Gastrocnemius medialis (tissue), 4 donors: ENCODE measurements at regions not wholly inside any gene's neighbourhood (a gene's known extent, or its start where the extent isn't known, plus 50 kb on each side); places are given as distances from the start of the nearest gene placed in this dataset.

Experiments
- CTCF ChIP-seq, 5 experiments: fragments of 450-650 bp in 3 of 5; fragments of 200-600 bp in 2 of 5; sonication (generic) in 2 of 5; IDR thresholded peaks in 4 of 5; conservative IDR thresholded peaks in 1 of 5; 1 replicate in 4 of 5; 2 replicates in 1 of 5; pipeline ENCODE4 v1.5.1; 2016 to 2019; ENCODE audit warnings: antibody characterized with exemption in 5 of 5, mild to moderate bottlenecking in 3 of 5, moderate library complexity in 3 of 5
- POLR2A ChIP-seq, 2 donors: fragments of 450-650 bp; IDR thresholded peaks; one replicate each; pipeline ENCODE4 v1.6.1; 2017; ENCODE audit warnings: antibody characterized with exemption in 2 of 2, mild to moderate bottlenecking in 2 of 2, moderate library complexity in 2 of 2

DNA sequence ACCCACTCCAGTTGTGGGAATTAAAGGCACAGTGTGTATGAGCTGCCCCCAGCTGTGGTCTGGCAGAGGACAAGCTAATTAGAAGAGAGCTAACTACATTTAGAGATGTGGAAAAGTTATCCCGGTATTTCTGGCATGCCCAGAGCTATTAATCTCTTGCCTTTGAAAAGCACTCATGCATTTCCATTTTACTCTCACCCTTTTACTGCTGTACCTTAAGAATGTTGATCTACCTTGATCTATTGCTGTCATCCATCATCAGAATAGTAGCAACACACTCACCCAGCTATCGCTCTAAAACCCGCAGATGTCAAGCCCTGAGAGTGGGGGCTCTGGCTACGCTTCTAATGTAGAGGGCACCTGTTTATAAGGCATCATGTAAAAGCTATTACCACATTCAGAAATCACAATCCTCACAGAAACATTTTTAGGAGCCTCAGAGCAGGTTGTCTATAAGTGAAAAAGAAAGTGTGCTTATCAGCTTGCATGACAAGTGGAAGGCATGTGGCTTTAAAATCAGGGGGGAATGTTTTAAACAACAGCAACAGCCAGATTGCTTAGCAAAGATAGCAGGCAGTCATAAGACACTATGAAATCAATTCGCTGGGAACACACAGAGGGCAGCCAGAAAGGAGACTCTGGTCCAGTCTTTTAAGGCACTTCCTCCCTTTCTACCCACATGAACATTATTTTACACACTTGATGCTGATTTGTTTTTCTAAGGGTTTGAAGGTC lies 224.2 kb upstream of the IRS2 start:
- TF ChIP-seq POLR2A (IDR thresholded peaks at IDR 0.05): no peak
- TF ChIP-seq CTCF (IDR thresholded peaks at IDR 0.05 in 4 of 5, conservative IDR thresholded peaks at IDR 0.05 in 1 of 5): no peak
